Astrocyte of the hippocampus (primary cell): ENCODE measurements at regions not wholly inside any gene's neighbourhood (a gene's known extent, or its start where the extent isn't known, plus 50 kb on each side); places are given as distances from the start of the nearest gene placed in this dataset.
"Not testable (repeated sequence)": the region's sequence is repeated elsewhere in the genome, so short reads cannot be mapped to it uniquely, and the experiment has no call there.

Source experiments
- DNase-seq: peaks from one replicate; pipeline ENCODE4 v3.0.0; 2011; ENCODE audit warnings: low read depth, low spot score

GRCh38 chr9:40097992-40098391 is 742.5 kb downstream of the SPATA31A1 start:
- DNase-seq, result peak; percentile 50

GRCh38 chr9:40106003-40106782 is 750.7 kb downstream of the SPATA31A1 start:
- peak; percentile 56 for DNase-seq

- DNase-seq, result not testable (repeated sequence)
Observed at GRCh38 chr9:40106783-40107248, 751.3 kb downstream of the SPATA31A1 start.

GRCh38 chr9:40107251-40107650 is 751.8 kb downstream of the SPATA31A1 start:
- DNase-seq, result not testable (repeated sequence)

GRCh38 chr9:40108465-40108864 is 753.0 kb downstream of the SPATA31A1 start:
- DNase-seq, result not testable (repeated sequence)

- DNase-seq, result peak; percentile 0
Observed at GRCh38 chr9:40110751-40111150, 755.3 kb downstream of the SPATA31A1 start.

GRCh38 chr9:40111571-40111970 is 756.1 kb downstream of the SPATA31A1 start:
- not testable (repeated sequence) for DNase-seq

GRCh38 chr9:40130598-40130997 is 775.1 kb downstream of the SPATA31A1 start:
- not testable (repeated sequence) for DNase-seq

GRCh38 chr9:40169204-40169603 is 813.7 kb downstream of the SPATA31A1 start:
- DNase-seq, result not testable (repeated sequence)

GRCh38 chr9:40173316-40173715 is 817.8 kb downstream of the SPATA31A1 start:
- DNase-seq, result not testable (repeated sequence)

GRCh38 chr9:40174035-40174434 is 818.6 kb downstream of the SPATA31A1 start:
- not testable (repeated sequence) for DNase-seq

GRCh38 chr9:40177403-40177802 is 821.9 kb downstream of the SPATA31A1 start:
- peak; percentile 0 for DNase-seq

- DNase-seq, result not testable (repeated sequence)
Observed at GRCh38 chr9:40191403-40191802, 835.9 kb downstream of the SPATA31A1 start.

- not testable (repeated sequence) for DNase-seq
Observed at GRCh38 chr9:40192162-40192561, 836.7 kb downstream of the SPATA31A1 start.

- not testable (repeated sequence) for DNase-seq
Observed at GRCh38 chr9:40196165-40196714, 840.8 kb downstream of the SPATA31A1 start.

- not testable (repeated sequence) for DNase-seq
Observed at GRCh38 chr9:40196803-40197202, 841.3 kb downstream of the SPATA31A1 start.

- not testable (repeated sequence) for DNase-seq
Observed at GRCh38 chr9:40221596-40222233, 866.2 kb downstream of the SPATA31A1 start.

GRCh38 chr9:40222617-40223200 is 867.2 kb downstream of the SPATA31A1 start:
- DNase-seq, result peak; percentile 32

- DNase-seq, result not testable (repeated sequence)
Observed at GRCh38 chr9:40223353-40223752, 867.9 kb downstream of the SPATA31A1 start.
